GM12801 (cell line): ENCODE measurements at regions not wholly inside any gene's neighbourhood (a gene's known extent, or its start where the extent isn't known, plus 50 kb on each side); places are given as distances from the start of the nearest gene placed in this dataset.

Experiments used
- TF ChIP-seq, protein P1 (sequence below): IDR thresholded peaks from one replicate; pipeline ENCODE4 v1.5.1; 2011; ENCODE audit warnings: control low read depth; ENCODE audit not compliant: insufficient read length; ENCODE audit errors: extremely low read depth

- TF ChIP-seq, protein P1, sequence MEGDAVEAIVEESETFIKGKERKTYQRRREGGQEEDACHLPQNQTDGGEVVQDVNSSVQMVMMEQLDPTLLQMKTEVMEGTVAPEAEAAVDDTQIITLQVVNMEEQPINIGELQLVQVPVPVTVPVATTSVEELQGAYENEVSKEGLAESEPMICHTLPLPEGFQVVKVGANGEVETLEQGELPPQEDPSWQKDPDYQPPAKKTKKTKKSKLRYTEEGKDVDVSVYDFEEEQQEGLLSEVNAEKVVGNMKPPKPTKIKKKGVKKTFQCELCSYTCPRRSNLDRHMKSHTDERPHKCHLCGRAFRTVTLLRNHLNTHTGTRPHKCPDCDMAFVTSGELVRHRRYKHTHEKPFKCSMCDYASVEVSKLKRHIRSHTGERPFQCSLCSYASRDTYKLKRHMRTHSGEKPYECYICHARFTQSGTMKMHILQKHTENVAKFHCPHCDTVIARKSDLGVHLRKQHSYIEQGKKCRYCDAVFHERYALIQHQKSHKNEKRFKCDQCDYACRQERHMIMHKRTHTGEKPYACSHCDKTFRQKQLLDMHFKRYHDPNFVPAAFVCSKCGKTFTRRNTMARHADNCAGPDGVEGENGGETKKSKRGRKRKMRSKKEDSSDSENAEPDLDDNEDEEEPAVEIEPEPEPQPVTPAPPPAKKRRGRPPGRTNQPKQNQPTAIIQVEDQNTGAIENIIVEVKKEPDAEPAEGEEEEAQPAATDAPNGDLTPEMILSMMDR = no peak
These were observed 58.2 kb downstream of the GLI2 start for GRCh38 chr2:120793682-120794403.

GRCh38 chr2:120794716-120795115 is 59.0 kb downstream of the GLI2 start:
- TF ChIP-seq, protein P1 = no peak

DNA sequence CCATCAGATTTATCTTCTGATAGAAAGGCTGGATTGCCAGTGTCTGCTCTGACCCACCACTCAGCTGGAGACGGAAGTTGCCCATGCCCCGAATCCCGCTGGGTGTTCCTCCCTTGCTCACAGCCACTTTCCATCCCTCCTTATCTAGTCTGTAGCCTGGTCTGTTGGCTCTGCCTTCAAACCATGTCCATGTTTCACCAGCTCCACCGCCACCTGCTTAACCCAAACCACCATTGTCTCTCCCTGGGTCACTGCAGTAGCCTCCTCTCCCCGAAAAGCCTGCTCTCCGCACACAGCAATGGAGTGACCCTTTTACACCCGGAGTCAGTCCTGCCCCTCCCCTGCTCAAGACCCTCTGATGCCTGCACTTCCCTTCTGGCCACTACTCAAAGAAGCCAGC is 60.4 kb downstream of the GLI2 start:
- TF ChIP-seq, protein P1 = no peak

GRCh38 chr2:120797421-120798221 is 62.0 kb downstream of the GLI2 start:
- TF ChIP-seq, protein P1 = no peak

DNA sequence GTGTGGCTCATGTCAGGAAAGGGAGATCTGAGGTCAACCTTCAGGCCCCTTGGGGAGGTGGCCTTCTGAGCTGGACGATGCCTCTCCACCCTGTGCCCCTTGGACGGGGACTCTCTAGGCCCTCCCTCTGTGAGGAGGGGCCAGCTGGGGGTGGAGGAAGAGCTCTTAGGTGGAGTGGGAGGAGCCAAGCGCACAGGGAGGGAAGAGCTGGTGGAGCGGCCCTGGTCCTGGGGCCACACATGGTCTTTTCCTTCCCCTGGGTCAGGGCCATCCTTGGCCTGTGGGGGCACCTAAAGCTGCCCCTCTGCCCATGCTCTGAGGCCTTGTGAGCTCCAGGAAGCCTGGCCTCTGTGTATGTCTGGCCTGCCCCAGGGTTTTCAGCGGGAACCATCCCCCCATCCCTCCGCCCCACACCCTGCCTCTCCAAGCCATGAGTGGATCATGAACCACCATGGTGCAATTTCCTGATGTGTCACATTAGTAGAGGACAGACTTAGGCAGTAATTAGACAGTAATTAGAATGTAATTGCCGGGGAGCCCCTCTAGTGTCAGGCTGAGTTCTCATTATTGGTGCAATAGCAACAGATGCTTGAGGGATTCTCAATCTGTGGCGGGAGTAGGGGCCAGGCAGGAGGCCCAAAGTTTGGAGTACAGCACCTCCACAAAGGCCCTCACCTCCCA is 63.0 kb downstream of the GLI2 start:
- TF ChIP-seq, protein P1 = no peak

DNA sequence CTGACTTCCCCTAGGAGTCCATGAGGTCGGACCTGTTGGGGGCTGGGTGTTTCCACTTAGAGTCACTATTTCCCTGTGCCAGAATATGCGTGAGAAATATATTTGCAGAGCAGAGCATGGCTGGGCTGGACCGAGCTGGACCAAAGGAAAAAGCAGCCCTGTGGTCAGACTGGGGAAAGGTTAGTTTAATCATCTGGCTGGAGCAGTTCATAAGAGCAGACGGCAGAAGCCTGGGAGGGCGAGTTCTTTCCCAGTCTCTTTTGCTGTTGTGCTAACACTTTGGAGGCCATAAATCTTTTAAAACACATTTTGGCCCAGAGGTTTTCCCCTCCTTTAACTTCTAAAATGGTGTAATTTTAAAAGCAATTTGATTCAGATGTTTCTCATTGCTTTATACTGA is 66.5 kb downstream of the GLI2 start:
- TF ChIP-seq, protein P1 = no peak

- TF ChIP-seq, protein P1 = no peak
These were observed 67.3 kb downstream of the GLI2 start for GRCh38 chr2:120802867-120803484.
